HEK293T (cell line): ENCODE measurements at regions not wholly inside any gene's neighbourhood (a gene's known extent, or its start where the extent isn't known, plus 50 kb on each side); places are given as distances from the start of the nearest gene placed in this dataset.

Source experiments
- FOXA1 ChIP-seq: fragments of 450-650 bp; IDR thresholded peaks from 2 replicates; pipeline ENCODE4 v1.6.1; 2016; ENCODE audit warnings: mild to moderate bottlenecking
- HDGF ChIP-seq: fragments of 450-650 bp; IDR thresholded peaks from 2 replicates; pipeline ENCODE4 v1.6.1; 2017; ENCODE audit warnings: antibody characterized with exemption, borderline replicate concordance
- PKNOX1 ChIP-seq: fragments of 450-650 bp; IDR thresholded peaks from 2 replicates; pipeline ENCODE4 v1.6.1; 2016
- SP1 ChIP-seq: fragments of 450-650 bp; IDR thresholded peaks from 2 replicates; pipeline ENCODE4 v1.6.1; 2017
- SUZ12 ChIP-seq: fragments of 450-650 bp; IDR thresholded peaks from 2 replicates; pipeline ENCODE4 v1.6.1; 2016; ENCODE audit warnings: mild to moderate bottlenecking

- no peak for TF ChIP-seq SUZ12
- no peak for TF ChIP-seq PKNOX1
- TF ChIP-seq FOXA1, result no peak
- TF ChIP-seq SP1, result no peak
- TF ChIP-seq HDGF, result no peak
Measured at GRCh38 chr3:25040748-25041147, 387.3 kb upstream of the RARB start.
